GM18868 (cell line): ENCODE measurements at regions not wholly inside any gene's neighbourhood (a gene's known extent, or its start where the extent isn't known, plus 50 kb on each side); places are given as distances from the start of the nearest gene placed in this dataset.

ENCODE experiments used
- ATAC-seq: cut with Tn5 transposase; IDR thresholded peaks from one replicate; pipeline ENCODE4 v1.9.1; 2021; ENCODE audit warnings: mild to moderate bottlenecking, moderate library complexity; ENCODE audit not compliant: unreplicated experiment

DNA sequence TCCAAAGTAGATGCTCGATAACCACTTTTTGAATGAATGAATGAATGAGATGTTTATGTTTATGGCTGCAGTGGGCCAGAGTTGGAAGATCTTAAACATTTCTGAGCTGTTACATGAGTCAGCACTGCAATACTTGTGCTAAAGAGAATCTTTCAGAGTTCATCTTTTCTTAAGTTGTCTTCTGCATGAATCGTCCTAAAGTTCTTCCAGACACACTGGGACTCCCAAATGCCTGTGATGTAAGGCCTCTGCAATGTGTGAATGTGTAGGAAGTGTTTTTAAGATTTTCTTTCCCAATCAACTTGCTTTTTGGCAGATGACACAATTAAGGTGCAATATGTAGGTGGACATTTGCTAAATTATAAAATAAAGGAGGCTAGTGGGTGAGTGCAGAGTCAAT, 50.3 kb upstream of the TRIM9 start:
- no peak for ATAC-seq

DNA sequence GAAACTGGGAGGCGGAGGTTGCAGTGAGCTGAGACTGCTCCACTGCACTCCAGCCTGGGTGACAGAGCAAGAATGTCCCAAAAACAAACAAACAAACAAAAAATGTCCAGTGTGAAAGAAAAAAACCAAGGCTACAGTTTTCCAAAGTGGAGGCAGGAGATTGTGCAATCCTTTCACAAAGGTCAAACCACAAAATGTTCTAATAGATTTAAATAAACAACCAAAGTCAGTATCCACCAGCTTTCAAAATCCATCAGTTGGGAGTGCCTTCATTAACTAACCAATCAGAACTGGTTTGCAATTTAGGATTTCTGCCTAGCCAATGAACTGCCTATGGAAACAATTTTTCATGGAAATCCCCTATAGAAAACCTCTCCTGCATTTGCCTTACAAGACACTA, 52.3 kb upstream of the TRIM9 start:
- no peak for ATAC-seq

GRCh38 chr14:51155326-51155725, 60.4 kb upstream of the TRIM9 start:
- ATAC-seq: no peak

DNA sequence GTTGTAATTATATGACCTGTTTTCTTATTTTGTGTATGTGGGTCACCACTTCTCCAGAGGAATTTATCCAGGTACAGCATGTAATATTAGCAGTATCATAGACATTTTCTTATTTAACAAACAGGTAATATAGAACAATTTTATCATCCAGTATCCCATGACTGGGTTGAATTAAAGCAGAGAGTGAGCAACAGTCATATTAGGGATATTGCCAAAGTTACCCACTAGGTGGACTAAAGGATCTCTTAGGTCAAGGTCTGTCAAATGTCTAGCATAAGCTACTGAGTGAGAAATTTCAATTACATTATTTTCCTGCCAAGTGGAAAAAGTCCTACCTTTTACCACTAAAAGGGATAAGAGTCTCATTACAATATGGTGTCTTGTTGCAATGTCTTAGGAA, 62.1 kb upstream of the TRIM9 start:
- ATAC-seq: peak; percentile 85

- ATAC-seq: peak; percentile 48
Measured at GRCh38 chr14:51160871-51161270, 66.0 kb upstream of the TRIM9 start.

GRCh38 chr14:51165415-51165814, 70.5 kb upstream of the TRIM9 start:
- ATAC-seq: no peak

- ATAC-seq: peak; percentile 45
Measured at GRCh38 chr14:51167587-51168214, 72.3 kb upstream of the TMX1 start.

GRCh38 chr14:51168215-51168613, 71.8 kb upstream of the TMX1 start:
- ATAC-seq: no peak

- no peak for ATAC-seq
Measured at GRCh38 chr14:51173863-51174262, 66.2 kb upstream of the TMX1 start.

DNA sequence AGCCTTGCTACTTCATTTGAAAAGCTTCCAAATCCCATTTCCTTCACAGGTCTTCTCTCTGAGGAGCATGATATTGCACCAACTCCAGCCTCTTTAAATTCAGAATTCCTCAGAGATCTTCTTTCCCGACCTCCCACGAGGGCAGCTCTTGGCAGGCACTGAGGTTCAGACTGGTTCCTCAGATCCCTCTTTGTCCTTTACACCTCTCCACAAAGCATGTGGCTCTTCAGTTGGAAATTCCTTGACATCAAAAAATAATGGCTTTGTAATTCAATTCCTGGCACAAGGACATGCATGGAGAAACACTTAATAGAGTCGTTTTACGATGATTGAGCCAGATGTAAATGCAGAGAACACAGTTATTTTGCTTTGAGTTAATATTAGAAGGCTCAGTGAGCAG, 63.2 kb upstream of the TMX1 start:
- ATAC-seq: no peak

DNA sequence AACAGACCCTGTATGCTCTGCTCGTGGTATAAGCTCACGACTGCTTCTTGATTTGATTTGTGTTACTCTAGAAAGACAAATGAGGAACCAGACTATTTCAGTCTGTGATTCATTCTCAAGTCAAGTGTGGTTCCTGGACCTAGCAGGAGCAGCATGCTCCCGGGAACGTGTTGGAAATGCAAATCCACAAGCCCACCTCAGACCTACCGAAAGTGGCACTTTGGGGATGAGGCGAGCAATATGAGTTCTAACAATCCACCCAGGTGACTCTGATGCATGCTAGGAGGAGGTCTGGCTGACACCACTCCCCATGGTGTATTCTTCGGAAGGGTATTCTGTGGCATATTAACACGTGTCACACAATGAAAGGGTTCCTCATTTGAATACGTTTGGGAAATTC, 59.5 kb upstream of the TMX1 start:
- peak; percentile 89 for ATAC-seq

GRCh38 chr14:51182131-51182565, 57.9 kb upstream of the TMX1 start:
- ATAC-seq: no peak

DNA sequence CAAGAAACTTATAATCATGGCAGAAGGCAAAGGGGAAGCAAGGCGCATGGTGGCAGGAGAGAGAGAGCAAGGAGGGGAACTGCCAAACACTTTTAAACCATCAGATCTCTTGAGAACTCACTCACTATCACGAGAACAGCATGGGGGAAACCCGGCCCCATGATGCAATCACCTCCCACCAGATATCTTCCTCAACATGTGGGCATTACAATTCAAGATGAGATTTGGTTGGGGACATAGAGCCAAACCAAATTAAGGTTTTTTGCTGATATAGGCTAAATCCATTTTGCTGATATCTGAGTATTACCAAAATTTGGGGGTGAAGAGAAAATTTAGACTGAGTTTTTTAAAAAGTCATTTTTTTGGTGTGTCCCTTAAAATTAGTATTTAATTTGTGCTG, 54.9 kb upstream of the TMX1 start:
- ATAC-seq: no peak

DNA sequence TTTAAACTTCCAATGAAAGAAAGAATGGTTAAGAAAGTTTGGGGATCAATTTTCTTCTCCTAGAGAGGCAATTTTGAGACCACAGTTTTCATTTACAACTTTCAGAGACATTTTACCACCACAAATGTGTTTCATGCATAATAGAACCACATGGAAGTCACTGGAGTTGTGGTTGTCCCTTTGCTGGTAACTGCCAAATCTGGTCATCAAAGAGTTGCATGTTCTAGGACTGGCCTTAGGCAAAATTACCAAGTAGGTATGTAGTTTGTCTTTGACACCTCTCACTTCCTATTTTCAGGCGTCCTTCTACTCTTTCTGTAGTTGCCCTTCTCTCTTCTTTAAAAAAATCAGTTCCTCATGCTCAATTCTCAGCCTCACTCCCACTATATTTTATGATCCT, 54.3 kb upstream of the TMX1 start:
- peak; percentile 88 for ATAC-seq

DNA sequence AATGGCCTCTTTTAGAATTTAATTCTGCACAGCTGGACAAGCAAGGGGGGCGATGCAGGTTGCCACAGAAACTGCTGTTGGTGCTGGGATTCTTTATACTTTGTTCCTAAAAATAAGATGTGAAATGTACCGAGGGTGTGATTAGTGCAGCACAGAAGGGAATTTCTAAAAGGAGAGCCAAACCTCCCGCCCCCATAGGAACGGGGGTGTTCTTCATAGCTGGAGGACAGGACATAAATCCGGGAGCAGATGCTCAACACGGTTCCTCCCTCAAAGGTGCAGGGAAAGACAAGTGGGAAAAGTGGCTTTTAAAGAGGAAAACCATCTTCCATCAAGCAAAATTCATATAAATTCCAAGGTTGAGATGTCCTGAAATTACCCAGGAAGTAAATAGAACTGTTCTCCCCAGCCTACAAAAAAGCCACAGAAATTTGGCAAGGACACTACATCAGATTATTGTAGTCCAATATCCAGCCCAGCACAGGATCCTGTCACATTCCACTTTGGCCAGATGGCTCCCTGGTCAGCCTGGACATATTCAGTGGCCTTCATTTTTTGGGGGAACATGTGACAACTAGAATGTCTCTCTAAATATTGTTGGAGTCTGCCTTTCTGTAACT, 51.4 kb upstream of the TMX1 start:
- no peak for ATAC-seq

- no peak for ATAC-seq
Measured at GRCh38 chr14:51189600-51190376, 50.3 kb upstream of the TMX1 start.
